Activated CD4-positive, alpha-beta T cell treated with anti-CD3 and anti-CD28 coated beads, Interleukin-2, Interleukin-4, amounts not matched to agents 100 ng/mL and 50 ng/mL, durations not matched to agents 16 hours and 8 hours (primary cell): ENCODE measurements at regions not wholly inside any gene's neighbourhood (a gene's known extent, or its start where the extent isn't known, plus 50 kb on each side); places are given as distances from the start of the nearest gene placed in this dataset.
A peak's percentile ranks its signal among the peaks of the same experiment; 100 is the strongest.
"Not testable (repeated sequence)": the region's sequence is repeated elsewhere in the genome, so short reads cannot be mapped to it uniquely, and the experiment has no call there.

Experiments used
- DNase-seq: peaks from one replicate; pipeline ENCODE4 v3.0.0-alpha.2; 2020; ENCODE audit warnings: low spot score

DNA sequence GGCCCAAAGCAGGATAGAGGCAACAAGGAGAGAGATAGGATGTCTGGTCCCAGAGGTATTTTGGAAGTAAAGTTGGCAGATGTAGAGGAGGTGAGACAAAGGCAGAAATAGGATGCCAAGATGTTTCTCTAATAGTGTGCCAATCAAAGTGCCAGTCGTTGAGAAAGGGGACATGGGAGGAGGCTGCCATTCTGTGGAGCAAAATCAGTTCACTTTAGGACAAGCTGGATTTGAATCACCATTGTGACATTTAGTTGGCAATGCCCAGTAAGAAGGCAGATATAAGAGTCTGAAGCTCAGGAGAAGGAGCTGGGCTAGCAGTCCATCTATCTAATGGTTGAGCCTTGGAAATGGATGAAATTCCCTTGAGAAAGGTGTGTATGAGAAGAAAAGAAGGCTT, 53.8 kb downstream of the ADRB2 start:
- DNase-seq: no peak

DNA sequence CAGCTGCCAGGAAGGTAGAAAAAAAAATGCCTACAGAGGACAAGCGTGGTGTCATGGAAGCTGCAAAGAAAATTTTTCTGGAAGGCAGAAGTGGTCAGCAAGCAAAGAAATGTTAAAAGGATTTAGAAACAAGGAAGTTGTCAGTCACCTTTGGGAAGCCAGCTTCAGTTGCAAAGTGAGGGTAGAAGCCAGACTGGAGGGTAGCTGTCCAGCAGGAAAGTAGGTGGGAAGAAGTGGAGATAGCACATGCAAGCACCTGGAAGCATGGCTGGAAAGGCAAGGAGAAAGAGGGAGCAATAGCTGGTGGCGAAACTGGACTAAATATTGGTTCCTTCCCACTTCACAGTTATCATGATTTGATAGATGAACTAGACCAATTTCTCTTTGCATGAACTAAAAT, 54.3 kb downstream of the ADRB2 start:
- DNase-seq: no peak

DNA sequence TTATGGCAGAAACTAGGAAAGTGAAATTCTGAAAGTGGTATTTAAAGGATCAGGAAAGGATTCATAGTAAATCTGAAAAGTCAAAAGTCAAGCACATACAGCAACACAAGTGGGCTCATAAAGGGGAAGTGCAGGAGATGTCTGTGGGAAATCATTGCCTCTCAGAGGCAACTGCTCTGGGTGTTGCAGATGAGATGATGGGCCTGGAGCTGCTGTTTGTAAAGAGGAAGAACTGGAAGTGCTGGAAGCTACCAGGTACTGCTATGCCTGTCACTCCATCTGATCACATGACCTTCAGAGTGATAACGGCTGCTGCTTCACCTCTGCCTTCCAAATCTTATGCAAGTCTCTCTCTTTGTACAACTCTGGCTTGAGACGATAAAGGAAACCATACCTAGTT, 55.9 kb downstream of the ADRB2 start:
- no peak for DNase-seq

DNA sequence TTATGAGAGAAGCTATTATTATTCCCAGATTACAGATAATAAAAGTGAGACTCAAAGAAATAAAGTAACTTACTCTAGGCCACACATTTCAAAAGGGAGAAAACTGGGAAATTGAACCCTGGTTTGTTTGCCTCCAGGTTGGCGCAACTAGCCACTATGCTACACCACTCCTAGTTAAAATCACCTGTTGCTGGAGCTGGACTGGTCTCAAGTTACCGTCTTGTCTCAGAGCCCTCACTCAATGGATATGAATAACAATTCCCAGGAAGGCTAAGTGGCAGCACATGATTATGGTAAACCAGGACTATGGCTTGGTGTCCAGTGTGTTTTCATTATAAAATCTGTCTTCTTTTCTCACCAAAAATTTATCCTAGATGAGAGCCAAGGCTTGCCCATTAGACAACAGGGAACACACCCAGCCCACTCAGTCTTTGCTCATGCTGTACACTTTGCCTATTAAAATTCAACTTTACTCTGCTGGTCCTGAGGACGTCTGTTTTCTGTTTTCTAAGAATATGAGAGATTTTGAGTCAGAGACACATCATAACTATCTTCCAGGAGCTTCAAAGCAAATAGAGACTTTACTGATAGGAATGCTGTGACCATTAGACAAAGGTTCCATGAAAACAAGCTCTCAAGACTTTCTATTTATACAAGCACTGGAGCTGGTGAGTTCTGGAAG, 58.1 kb downstream of the ADRB2 start:
- DNase-seq: no peak

DNA sequence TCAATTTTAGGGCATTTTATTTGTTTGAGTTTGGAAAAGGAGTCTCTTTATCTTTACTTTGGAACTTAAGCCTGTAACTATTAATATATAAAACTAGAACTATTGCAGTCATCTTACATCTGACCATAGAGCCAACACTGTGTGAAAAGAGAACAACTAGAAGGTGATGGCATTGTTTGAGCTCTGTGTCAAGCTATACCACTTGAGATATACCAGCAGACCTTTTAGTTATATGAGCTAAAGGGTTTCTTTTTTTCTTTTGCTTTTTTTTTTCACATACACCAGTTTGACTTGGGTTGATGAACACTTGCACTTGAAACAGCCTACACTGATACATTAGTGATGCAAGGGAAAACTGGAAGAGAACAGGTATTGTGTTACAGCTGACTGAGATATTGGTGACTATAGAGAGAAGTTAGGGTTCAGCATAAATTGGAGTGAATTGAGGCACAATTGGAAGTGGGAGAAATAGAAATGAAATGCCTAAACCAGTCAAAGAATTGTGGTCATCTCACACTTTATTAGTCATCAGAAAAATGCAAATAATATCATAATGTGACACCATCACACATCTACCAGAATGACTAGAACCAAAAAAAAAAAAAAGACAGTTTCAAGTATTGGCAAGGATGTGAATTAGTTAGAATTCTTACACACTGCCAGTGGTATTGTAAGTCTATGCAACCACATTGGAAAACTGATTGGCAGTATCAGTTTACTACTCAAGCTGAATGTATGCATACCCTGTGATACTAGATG, 60.9 kb downstream of the ADRB2 start:
- peak; percentile 2 for DNase-seq

DNA sequence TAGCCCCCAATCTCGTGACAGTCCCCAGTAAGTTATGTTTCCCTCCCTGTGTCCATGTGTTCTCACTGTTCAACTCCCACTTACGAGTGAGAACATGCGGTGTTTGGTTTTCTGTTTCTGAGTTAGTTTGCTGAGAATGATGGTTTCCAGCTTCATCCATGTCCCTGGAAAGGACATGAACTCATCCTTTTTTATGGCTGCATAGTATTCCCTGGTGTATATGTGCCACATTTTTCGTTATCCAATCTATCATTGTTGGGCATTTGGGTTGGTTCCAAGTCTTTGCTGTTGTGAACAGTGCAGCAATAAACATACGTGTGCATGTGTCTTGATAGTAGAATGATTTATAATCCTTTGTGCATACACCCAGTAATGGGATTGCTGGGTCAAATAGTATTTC, 63.5 kb downstream of the ADRB2 start:
- not testable (repeated sequence) for DNase-seq

DNA sequence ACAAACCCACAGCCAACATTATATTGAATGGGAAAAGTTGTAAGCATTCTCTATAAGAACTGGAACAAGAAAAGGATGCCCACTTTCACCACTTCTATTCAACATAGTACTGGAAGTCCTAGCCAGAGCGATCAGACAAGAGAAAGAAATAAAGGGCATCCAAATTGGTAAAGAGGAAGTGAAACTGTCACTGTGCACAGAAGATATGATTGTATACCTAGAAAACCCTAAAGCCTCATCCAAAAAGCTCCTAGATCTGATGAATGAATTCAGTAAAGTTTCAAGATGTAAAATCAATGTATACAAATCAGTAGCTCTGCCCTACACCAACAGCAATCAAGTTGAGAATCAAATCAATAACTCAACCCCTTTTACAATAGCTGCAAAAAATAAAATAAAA, 69.0 kb downstream of the ADRB2 start:
- not testable (repeated sequence) for DNase-seq

DNA sequence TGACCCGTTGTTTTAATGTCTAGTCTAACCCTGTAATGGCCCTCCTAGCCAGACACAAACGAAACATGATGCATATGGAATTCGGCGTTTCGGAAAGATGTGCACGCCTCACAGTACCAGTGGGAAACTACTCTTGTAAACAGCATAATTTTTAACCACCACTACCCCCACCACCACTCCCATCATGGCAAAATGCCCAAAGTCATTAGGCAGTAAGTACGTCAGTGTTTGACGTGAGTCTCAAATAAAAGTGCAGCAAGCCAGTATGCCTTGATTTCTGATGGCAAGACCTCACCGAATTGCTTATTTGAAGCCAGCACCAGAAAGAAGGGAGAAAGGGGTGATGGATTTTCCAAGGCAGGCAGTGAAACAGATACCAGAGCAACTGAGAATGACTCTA, 71.4 kb downstream of the ADRB2 start:
- no peak for DNase-seq

DNA sequence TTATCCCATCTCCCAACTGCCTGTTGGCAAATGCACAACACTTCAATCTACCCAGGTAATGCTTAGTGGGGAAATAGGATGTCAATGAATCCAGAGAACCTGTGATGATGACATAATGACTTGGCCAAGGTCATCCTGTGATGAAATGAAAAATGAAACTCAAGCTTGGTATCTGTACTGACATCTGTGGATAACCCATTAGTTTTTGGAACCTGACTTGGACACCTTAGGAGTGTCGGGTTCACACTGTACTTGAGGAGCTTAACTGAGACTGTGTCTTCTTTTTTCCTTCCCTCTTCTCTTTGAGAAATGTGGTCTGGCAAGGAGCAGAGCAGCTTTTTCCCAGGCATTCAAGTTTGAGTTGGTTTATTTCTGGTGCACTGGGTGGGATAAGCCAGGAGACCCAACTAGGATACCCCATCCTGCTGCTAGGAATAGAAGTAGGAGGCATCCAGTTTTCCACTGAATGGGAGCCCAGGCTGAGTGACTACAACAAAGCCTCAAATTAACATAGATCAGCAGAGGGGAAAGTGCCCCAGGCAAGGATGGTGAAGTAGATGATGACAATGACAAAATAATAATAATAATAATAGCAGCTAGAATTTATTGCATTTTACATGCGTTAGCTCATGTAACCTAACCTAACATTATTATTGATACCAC, 72.1 kb downstream of the ADRB2 start:
- no peak for DNase-seq

DNA sequence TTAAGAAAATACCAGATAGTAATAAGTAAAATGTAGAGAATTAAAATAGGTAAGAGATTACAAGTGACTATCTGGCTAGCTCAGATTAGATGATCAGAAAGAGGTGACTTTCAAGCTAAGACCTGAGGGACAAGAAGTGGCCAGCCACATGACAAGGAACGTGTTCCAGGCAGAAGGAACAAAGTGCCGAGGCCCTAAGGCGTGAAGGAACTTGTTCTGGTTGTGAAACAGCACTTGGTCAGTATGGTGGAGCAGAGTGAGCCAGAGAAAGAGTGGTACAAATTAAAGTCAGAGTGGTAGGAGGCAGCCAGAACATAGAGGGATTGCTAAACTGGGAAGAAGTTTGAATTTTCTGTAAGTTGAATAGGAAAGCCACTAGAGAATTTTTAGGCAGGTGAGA, 73.6 kb downstream of the ADRB2 start:
- no peak for DNase-seq

DNA sequence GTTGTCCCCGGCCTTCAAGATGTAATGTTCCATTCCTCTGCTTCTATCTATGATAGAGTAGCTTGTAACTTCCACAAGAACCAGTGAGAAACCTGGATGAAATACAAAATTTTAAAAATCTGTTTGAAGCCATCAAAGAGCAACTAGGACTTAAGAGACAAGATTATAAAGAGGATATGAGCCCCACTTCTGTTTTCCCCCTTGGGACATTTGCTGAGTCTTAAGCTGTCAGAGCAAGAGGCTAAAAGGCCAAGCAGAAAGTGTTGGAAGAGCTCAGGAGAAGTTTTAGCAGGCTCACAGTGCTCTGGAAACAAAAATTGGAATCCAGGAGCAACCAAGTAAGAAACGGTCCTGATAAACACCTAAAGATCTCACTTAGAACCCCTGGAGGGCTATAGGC, 76.1 kb downstream of the ADRB2 start:
- no peak for DNase-seq

DNA sequence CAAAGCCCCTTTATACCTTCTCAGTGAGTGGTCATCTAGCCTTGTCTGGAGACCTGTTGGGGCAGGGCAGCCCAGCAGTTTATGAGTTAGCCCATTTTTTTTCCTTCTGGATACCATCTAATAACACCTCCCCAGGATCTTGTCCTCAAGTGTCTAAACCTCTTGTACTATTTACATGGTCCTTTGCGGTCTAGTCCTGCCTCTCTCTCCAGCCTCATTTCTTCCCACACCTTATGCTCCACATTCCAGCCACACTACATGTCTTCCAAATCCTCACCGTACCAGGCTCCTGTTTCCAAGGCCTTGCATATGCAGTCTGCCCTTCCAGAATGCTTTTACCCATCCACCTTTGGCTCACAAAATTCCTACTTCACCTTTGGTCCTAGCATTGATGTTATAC, 77.2 kb downstream of the ADRB2 start:
- no peak for DNase-seq

DNA sequence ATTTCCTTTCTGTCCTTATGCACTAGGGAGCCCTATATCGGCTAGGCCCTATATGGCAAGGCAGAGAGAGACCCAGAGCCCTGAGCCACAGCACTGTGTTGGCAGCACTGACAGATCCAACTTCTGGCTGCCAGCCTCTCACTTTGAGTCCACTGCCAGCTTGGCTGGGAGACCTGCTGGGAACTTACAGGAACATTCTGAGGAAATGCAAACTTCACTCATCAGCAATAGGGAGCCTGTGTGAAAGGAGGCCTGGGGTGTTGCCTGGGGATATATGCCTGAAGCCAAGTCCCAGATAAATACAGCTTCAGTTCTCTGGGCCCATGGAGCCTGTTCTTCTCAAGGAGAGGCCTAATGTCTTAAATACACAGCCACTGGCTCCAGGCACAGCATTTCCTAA, 78.0 kb downstream of the ADRB2 start:
- no peak for DNase-seq

DNA sequence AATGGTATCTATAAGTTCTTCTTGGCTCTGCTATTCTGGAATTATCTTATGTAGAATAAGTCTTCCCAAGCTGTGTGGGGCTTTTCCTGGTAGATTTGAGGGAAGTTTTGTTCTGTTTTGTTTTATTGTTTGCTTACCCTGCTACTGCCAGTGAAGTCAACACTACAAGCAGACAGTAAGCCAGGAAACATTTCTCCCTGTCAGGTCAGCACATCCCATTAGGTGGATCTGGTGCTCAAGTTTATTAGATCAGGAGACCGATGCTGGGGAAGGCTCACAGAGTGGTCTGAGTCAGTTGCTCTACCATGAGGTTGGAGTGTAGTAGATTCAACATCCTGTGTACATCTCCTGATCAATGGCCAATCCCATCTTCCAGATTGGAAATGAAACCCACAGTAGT, 79.1 kb downstream of the ADRB2 start:
- no peak for DNase-seq

DNA sequence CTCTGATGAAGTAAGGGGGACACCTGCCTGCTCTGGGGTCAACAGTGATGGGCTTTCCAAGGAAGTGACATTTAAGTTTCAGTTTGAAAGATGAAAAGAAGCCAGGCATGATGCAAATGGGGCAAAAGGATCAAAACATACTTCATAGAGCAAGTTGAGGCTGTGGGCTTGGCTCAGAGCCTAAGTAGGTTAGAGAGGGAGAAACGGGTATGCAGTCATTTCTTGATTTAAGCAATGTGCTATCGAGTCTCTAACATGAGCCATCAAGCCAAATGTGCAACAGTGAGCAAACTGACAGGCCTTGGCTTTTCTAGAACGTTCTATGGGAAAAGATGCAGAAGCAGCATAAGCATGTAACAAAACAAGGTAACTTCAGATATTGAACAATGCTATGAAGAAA, 80.6 kb downstream of the ADRB2 start:
- DNase-seq: no peak

DNA sequence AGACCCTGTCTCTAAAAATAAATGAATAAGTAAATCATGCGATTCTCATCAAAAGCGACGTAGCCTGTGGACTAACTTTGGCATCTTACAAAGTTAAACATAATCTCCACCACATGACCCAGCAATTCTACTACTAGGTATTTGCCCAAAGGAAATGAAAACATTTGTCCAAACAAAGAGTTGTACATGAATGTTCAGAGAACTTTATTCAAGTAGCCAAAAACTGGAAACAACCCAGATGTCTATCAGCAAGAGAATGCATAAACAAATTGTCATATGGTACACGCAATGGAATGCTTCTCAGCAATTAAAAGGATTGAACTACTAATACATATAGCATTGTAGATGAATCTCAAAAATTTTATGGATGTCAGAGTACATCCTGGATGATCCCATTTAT, 82.6 kb downstream of the ADRB2 start:
- DNase-seq: no peak

DNA sequence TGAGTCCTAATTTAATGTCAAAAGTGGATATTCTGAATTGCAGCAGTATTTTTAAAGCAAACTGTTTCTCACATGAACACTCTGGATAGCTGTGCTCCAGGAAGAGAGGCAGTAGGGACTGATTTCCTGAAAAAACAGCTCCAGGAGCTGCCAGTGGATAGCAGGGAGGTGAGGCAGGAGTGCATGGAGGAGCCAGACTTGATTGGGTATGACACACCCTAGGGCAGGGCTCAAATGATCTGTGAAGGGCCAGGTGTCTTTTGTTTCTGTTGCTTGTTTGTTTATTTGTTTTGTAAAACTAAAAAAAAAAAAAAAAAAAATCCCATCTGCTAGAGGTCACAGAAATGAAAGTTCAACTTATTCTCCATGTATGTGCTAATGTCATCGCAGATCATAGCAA, 83.4 kb downstream of the ADRB2 start:
- DNase-seq: no peak

DNA sequence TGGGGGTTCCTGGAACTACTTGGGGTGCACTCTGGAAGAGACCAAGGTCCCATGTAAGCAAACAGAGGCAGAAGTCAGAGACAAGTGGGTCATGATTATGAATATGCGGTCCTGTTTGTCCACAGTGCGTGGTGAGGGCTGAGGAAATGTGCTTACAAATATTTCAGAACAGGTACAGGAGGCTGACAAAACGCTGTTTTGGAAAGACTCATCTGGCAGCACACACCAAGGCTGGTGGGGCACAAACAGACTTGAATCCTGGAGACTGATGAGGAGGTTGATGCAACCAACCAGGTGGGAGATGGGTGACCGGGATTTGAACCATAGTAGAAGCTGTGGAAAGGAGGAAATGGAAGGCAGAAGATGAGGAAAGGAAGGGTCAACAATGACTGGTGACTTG, 83.8 kb downstream of the ADRB2 start:
- DNase-seq: no peak

DNA sequence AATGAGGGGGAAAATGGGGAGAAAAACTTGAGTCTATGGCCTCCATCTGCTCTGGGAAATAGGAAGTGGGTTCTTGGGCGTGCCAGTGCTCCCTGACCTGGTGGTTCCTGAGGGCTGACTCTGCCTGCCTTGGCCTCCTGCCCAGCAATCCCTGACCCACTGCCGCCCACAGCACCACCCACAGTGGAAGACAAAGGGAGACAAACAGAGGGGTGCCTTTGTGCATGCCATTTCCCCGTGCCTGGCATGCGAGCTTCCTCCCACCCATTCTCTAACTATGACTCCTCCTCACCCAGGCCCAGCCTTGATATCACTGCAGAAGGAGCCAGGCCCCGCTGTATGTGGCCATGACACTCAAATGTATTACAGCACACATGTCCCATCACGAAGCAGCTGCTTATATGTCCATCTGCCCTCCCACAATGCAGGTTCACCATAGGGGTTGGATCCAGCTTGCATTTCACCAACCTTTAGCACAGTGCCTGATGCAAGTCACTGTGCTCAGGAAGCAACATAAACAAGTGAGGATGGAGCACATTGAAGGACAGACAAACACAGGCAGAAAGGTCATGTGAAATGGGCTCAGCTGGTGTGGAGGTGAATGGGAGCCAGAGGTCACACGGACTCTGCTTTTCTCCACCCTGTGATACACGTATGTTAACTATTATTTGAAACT, 84.4 kb downstream of the ADRB2 start:
- DNase-seq: no peak

DNA sequence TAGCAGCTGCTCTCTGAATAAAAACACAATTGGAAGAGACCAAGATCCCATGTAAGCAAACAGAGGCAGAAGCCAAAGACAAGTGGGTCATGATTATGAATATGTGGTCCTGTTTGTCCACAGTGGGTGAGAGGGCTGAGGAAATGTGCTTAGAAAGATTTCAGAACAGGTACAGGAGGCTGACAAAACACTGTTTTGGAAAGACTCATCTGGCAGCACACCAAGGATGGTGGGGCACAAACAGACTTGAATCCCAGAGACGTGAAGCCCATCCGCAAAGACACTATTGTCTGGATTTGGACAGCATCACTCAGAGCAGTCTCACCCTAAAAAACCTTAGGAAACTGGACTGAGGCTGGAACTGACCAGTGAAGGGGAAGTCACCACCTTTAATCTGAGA, 85.0 kb downstream of the ADRB2 start:
- DNase-seq: no peak

DNA sequence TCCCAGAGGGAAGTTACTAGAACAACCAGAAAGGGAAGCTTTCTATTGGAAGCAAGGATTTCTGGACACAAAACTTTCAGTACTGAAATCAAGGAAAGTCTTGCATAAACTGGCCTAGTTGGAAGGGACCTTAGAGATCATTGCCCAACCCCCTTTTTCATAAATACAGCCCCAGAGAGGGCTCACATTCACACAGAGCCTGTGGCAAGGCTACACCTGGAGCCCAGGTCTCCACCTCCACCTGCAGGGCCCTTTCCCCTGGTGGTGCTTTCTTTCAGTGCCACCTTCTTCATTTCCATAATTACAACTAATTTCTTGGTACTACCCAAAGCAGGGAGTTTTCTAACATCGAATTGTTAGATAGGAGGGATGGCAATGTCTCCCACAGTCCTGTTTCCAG, 85.7 kb downstream of the ADRB2 start:
- no peak for DNase-seq

DNA sequence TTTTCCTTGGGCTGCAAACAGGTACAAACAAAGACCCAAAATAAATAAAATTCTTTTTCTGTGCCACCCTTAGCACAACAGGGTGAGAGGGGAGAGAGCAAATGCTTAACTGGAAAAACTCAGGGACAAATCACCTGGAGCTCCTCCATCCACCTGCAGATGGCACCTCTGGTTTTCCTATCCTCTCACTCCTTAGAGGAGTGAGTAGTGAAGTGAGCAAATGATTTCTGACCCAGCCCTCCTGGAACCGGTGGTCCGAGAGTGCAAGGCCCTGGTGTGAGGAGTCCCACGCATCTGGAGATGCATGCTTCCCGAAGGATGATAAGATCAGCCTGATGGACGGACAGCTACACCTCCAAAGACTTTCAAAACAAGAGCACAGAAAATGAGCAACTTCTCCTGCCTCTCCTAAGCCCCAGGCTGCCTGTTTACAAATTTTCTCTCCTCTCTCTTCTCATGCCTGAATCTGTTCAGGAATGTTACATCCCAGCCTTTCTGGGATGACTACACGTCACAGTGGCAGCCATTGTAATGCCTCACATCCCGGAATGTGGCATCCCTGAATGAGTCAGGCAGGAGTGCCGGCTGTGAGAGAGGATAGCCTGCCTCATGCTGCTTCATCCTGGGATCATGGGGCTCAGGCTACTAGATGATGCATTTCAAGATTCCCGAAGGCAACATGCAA, 86.4 kb downstream of the ADRB2 start:
- DNase-seq: no peak
